Natural killer cell (primary cell): ENCODE measurements at regions not wholly inside any gene's neighbourhood (a gene's known extent, or its start where the extent isn't known, plus 50 kb on each side); places are given as distances from the start of the nearest gene placed in this dataset.
A peak's percentile ranks its signal among the peaks of the same experiment; 100 is the strongest.

Experiments
- ATAC-seq, 3 donors: fragments of 150-1000 bp in 2 of 3; fragments of 200-7000 bp in 1 of 3; cut with Tn5 transposase; 1 replicate in 1 of 3; 2 replicates in 2 of 3; pipeline ENCODE4 v1.10.0; 2021; ENCODE audit warnings: mild to moderate bottlenecking in 2 of 3, moderate library complexity in 2 of 3
- DNase-seq, 2 donors: peaks; one replicate each; pipeline versions ENCODE4 v3.0.0 to v3.0.0-alpha.2; 2013 to 2021; ENCODE audit warnings: mixed read lengths in 1 of 2
- H3K27ac ChIP-seq: one replicate; pipeline ENCODE4 v1.5.1; 2013; ENCODE audit warnings: mild to moderate bottlenecking, low read length
- H3K27me3 ChIP-seq: one replicate; pipeline ENCODE4 v1.6.1; 2013; ENCODE audit warnings: low read length; ENCODE audit not compliant: control insufficient read depth, insufficient read depth
- H3K36me3 ChIP-seq: one replicate; pipeline ENCODE4 v1.6.1; 2013; ENCODE audit warnings: low read length; ENCODE audit not compliant: control insufficient read depth, insufficient read depth
- H3K4me1 ChIP-seq: one replicate; pipeline ENCODE4 v1.6.1; 2013; ENCODE audit warnings: low read length; ENCODE audit not compliant: control insufficient read depth, insufficient read depth
- H3K4me3 ChIP-seq: one replicate; pipeline ENCODE4 v1.5.1; 2013; ENCODE audit warnings: low read length
- H3K9me3 ChIP-seq: one replicate; pipeline ENCODE4 v1.6.1; 2013; ENCODE audit warnings: low read length; ENCODE audit not compliant: control insufficient read depth, insufficient read depth
- H3K27ac Mint-ChIP-seq, 2 donors: one replicate each; pipeline ENCODE4 v1.8.0; 2022; ENCODE audit warnings: mild to moderate bottlenecking in 2 of 2, mixed read lengths in 2 of 2, moderate library complexity in 1 of 2
- H3K27me3 Mint-ChIP-seq, 2 donors: one replicate each; pipeline ENCODE4 v1.8.0; 2022; ENCODE audit warnings: low read depth in 2 of 2, mixed read lengths in 2 of 2
- H3K36me3 Mint-ChIP-seq: one replicate; pipeline ENCODE4 v1.8.0; 2022; ENCODE audit warnings: mixed read lengths
- H3K4me1 Mint-ChIP-seq, 2 donors: one replicate each; pipeline ENCODE4 v1.8.0; 2022; ENCODE audit warnings: mixed read lengths in 2 of 2
- H3K4me3 Mint-ChIP-seq: one replicate; pipeline ENCODE4 v1.8.0; 2022; ENCODE audit warnings: mild to moderate bottlenecking, moderate library complexity, mixed read lengths
- H3K9me3 Mint-ChIP-seq, 2 donors: one replicate each; pipeline ENCODE4 v1.8.0; 2022; ENCODE audit warnings: mixed read lengths in 2 of 2
- WGBS: methylation state at CpG from one replicate; pipeline ENCODE4 v1.1.7; 2013; ENCODE audit warnings: missing lambda C conversion rate; ENCODE audit not compliant: insufficient coverage; 5-methylcytosine and 5-hydroxymethylcytosine counted together
- intact Hi-C: fragments of 100-400 bp; cut with micrococcal nuclease; formaldehyde crosslinking; loops from one replicate; pipeline ENCODE4 v1.14.2; 2022
- TF ChIP-seq, protein P1 (sequence below): fragments of 200-600 bp; IDR thresholded peaks from one replicate; pipeline ENCODE4 v1.8.0; 2022; ENCODE audit warnings: antibody characterized with exemption

GRCh38 chr18:46252759-46253158 lies 148.6 kb downstream of the HAUS1 start:
- peaks cover 37 to 47% of the 10 kb centered on the region in 2 donors for H3K4me1 Mint-ChIP-seq
- Histone ChIP-seq H3K4me1 (peaks cover 17% of the 10 kb centered on the region), H3K4me3 (no peak overlapping the region), H3K27ac (no peak overlapping the region), H3K27me3 (no peaks in the 10 kb centered on the region), H3K36me3 (peaks cover 14% of the 10 kb centered on the region), H3K9me3 (no peaks in the 10 kb centered on the region)
- intact Hi-C loops = loop anchor here (5.0 kb wide), 2 partner anchors 40 to 85 kb away; no protein-coding TSS in a partner anchor
- H3K27me3 Mint-ChIP-seq = no peaks in the 10 kb centered on the region
- peak overlapping the region; percentile 54 to 68 for H3K27ac Mint-ChIP-seq
- no peak for ATAC-seq
- no CpG with 5 or more reads among the region's 2 CpGs for WGBS
- H3K4me3 Mint-ChIP-seq = no peak overlapping the region
- no peaks in the 10 kb centered on the region for H3K9me3 Mint-ChIP-seq
- peaks cover 5% of the 10 kb centered on the region for H3K36me3 Mint-ChIP-seq
- no peak for DNase-seq
- TF ChIP-seq, protein P1, sequence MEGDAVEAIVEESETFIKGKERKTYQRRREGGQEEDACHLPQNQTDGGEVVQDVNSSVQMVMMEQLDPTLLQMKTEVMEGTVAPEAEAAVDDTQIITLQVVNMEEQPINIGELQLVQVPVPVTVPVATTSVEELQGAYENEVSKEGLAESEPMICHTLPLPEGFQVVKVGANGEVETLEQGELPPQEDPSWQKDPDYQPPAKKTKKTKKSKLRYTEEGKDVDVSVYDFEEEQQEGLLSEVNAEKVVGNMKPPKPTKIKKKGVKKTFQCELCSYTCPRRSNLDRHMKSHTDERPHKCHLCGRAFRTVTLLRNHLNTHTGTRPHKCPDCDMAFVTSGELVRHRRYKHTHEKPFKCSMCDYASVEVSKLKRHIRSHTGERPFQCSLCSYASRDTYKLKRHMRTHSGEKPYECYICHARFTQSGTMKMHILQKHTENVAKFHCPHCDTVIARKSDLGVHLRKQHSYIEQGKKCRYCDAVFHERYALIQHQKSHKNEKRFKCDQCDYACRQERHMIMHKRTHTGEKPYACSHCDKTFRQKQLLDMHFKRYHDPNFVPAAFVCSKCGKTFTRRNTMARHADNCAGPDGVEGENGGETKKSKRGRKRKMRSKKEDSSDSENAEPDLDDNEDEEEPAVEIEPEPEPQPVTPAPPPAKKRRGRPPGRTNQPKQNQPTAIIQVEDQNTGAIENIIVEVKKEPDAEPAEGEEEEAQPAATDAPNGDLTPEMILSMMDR = no peak

DNA sequence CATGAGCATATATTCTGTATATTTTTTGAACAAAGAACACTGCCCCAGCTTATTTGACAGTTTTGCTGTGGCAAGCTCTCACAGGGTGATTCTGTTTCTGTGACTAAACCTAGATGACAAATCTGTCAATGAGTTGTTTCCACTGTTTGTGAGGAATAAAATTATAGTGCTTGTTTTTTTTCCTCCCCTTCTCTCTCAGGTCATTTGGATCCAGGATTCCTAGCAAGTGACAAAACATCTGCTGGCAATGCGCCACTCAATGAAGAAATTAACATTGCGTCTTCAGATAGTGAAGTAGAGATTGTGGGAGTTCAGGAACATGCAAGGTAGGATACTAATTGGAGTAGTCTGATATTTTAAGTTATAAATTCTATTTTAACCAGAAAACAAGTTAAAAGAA lies 149.3 kb downstream of the HAUS1 start:
- peaks cover 31 to 41% of the 10 kb centered on the region in 2 donors for H3K4me1 Mint-ChIP-seq
- Histone ChIP-seq H3K4me1 (peaks cover 17% of the 10 kb centered on the region), H3K4me3 (no peak overlapping the region), H3K27ac (no peak overlapping the region), H3K27me3 (no peaks in the 10 kb centered on the region), H3K9me3 (no peaks in the 10 kb centered on the region), H3K36me3 (peaks cover 14% of the 10 kb centered on the region)
- TF ChIP-seq, protein P1 = no peak
- 100% methylated on average over 2 of the region's 2 CpGs for WGBS
- no peaks in the 10 kb centered on the region for H3K9me3 Mint-ChIP-seq
- no peak for ATAC-seq
- DNase-seq = no peak
- H3K4me3 Mint-ChIP-seq = no peak overlapping the region
- H3K27me3 Mint-ChIP-seq = no peaks in the 10 kb centered on the region
- peaks cover 5% of the 10 kb centered on the region for H3K36me3 Mint-ChIP-seq
- H3K27ac Mint-ChIP-seq = peak overlapping the region; percentile 54 to 68
- intact Hi-C loops = loop anchor here (5.0 kb wide), 2 partner anchors 41 to 84 kb away; no protein-coding TSS in a partner anchor

- TF ChIP-seq, protein P1 = no peak
- Mint-ChIP-seq H3K36me3 (peaks cover 5% of the 10 kb centered on the region), H3K4me1 (peaks cover 25 to 28% of the 10 kb centered on the region in 2 donors), H3K27me3 (no peaks in the 10 kb centered on the region), H3K9me3 (no peaks in the 10 kb centered on the region), H3K27ac (peak overlapping the region in 1 of 2 donors; percentile 29), H3K4me3 (no peak overlapping the region)
- Histone ChIP-seq H3K27me3 (no peaks in the 10 kb centered on the region), H3K4me3 (no peak overlapping the region), H3K4me1 (no peaks in the 10 kb centered on the region), H3K9me3 (no peaks in the 10 kb centered on the region), H3K27ac (no peak overlapping the region), H3K36me3 (peaks cover 14% of the 10 kb centered on the region)
- no CpG with 5 or more reads among the region's 1 CpG for WGBS
- intact Hi-C loops = no loop called here
- ATAC-seq = no peak
- no peak for DNase-seq
Measured at GRCh38 chr18:46256078-46256477, 151.9 kb downstream of the HAUS1 start.

DNA sequence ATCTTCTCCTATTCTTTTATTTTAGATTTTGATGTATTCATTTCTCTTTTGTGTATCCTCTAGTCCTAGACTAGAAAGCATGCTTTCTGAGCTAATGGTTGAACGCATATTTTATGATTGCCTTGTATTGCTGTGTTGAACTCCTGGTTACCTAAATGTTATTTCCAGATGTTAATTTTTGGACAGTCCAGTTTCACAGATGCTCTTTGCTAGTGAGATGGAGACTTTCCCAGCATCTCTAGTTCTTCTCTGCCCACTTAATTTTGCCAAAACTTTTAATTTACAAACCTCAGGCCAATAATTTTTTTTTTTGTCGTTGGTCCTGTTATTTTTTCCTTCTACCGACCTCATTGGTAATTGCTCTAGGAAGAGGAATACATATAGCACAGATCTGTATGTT lies 153.2 kb downstream of the HAUS1 start:
- DNase-seq = no peak
- Histone ChIP-seq H3K27ac (no peak overlapping the region), H3K4me3 (no peak overlapping the region), H3K36me3 (peaks cover 14% of the 10 kb centered on the region), H3K4me1 (no peaks in the 10 kb centered on the region), H3K9me3 (no peaks in the 10 kb centered on the region), H3K27me3 (no peaks in the 10 kb centered on the region)
- no peak overlapping the region for H3K4me3 Mint-ChIP-seq
- H3K27ac Mint-ChIP-seq = peak overlapping the region in 1 of 2 donors; percentile 67
- TF ChIP-seq, protein P1 = no peak
- 100% methylated on average over 3 of the region's 3 CpGs for WGBS
- H3K36me3 Mint-ChIP-seq = peaks cover 5% of the 10 kb centered on the region
- H3K27me3 Mint-ChIP-seq = no peaks in the 10 kb centered on the region
- peaks cover 33 to 38% of the 10 kb centered on the region in 2 donors for H3K4me1 Mint-ChIP-seq
- H3K9me3 Mint-ChIP-seq = no peaks in the 10 kb centered on the region
- ATAC-seq = no peak
- intact Hi-C loops = no loop called here
